ENCODE measurements at regions not wholly inside any gene's neighbourhood (a gene's known extent, or its start where the extent isn't known, plus 50 kb on each side); places are given as distances from the start of the nearest gene placed in this dataset.

- 68 to 91% methylated on average over 1 of the region's 1 CpG for WGBS, 2 donors
- Histone ChIP-seq H3K27me3 (no peaks in the 10 kb centered on the region), H3K9me3 (no peaks in the 10 kb centered on the region), H3K4me1 (no peaks in the 10 kb centered on the region), H3K4me3 (no peak overlapping the region), H3K27ac (no peak overlapping the region), H3K36me3 (replicated peaks in 1 of 2; ENCODE audit: insufficient read depth in 1 of 2, low read depth in 2 of 2) (no peaks in the 10 kb centered on the region)
- TF ChIP-seq POLR2A (IDR thresholded peaks at IDR 0.05) = no peak
- TF ChIP-seq, protein P1, sequence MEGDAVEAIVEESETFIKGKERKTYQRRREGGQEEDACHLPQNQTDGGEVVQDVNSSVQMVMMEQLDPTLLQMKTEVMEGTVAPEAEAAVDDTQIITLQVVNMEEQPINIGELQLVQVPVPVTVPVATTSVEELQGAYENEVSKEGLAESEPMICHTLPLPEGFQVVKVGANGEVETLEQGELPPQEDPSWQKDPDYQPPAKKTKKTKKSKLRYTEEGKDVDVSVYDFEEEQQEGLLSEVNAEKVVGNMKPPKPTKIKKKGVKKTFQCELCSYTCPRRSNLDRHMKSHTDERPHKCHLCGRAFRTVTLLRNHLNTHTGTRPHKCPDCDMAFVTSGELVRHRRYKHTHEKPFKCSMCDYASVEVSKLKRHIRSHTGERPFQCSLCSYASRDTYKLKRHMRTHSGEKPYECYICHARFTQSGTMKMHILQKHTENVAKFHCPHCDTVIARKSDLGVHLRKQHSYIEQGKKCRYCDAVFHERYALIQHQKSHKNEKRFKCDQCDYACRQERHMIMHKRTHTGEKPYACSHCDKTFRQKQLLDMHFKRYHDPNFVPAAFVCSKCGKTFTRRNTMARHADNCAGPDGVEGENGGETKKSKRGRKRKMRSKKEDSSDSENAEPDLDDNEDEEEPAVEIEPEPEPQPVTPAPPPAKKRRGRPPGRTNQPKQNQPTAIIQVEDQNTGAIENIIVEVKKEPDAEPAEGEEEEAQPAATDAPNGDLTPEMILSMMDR (IDR thresholded peaks at IDR 0.05) = no peak
- intact Hi-C loops (cut with DNase I) = no loop called here
- ATAC-seq = no peak
- no peak for DNase-seq
Measured at GRCh38 chr6:56310241-56310640, 62.9 kb upstream of the COL21A1 start.

DNA sequence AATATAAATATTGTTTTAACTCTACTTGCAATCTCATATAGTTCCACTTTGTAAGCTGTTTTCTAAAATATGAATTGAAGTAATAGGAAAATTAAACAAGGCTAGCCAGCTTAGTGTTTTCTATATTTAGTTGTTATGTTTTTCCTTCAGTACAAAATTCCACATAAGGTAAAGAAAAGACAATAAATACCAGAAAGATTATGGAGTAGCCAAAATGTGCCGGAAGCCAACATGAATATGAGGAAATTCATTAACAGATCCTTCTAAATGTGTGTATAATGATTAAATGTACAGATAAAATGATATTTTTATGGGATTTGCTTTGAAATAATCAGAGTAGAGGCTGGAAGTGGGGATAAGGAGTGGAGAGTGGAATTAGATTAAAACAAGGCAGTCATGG, 52.5 kb upstream of the COL21A1 start:
- Histone ChIP-seq H3K4me1 (no peaks in the 10 kb centered on the region), H3K4me3 (no peak overlapping the region), H3K27ac (no peak overlapping the region), H3K27me3 (no peaks in the 10 kb centered on the region), H3K9me3 (no peaks in the 10 kb centered on the region), H3K36me3 (replicated peaks in 1 of 2; ENCODE audit: insufficient read depth in 1 of 2, low read depth in 2 of 2) (no peaks in the 10 kb centered on the region)
- WGBS, 2 donors = 44 to 59% methylated on average over 1 of the region's 1 CpG
- no peak for TF ChIP-seq POLR2A (IDR thresholded peaks at IDR 0.05)
- TF ChIP-seq, protein P1 (IDR thresholded peaks at IDR 0.05) = no peak
- no peak for ATAC-seq
- intact Hi-C loops (cut with DNase I) = loop anchor here (10.0 kb wide), 1 partner anchor 315 kb away; no protein-coding TSS in a partner anchor
- DNase-seq = no peak

- no peak for TF ChIP-seq POLR2A (IDR thresholded peaks at IDR 0.05)
- TF ChIP-seq, protein P1 (IDR thresholded peaks at IDR 0.05) = no peak
- no peaks in the 10 kb centered on the region for H3K4me1 ChIP-seq
- H3K27me3 ChIP-seq = no peaks in the 10 kb centered on the region
- H3K36me3 ChIP-seq (replicated peaks in 1 of 2; ENCODE audit: insufficient read depth in 1 of 2, low read depth in 2 of 2) = no peaks in the 10 kb centered on the region
- no peak overlapping the region for H3K27ac ChIP-seq
- DNase-seq (no peak), ATAC-seq (no peak)
- intact Hi-C loops (cut with DNase I) = loop anchor here (10.0 kb wide), 1 partner anchor 313 kb away; no protein-coding TSS in a partner anchor
- H3K9me3 ChIP-seq = no peaks in the 10 kb centered on the region
- WGBS, 2 donors = 78 to 79% methylated on average over 2 of the region's 2 CpGs
- H3K4me3 ChIP-seq = no peak overlapping the region
Measured at GRCh38 chr6:56297022-56297989, 49.9 kb upstream of the COL21A1 start.

Measured in body of pancreas (tissue), 4 donors.